Ovary (tissue), 7 donors: ENCODE measurements at regions not wholly inside any gene's neighbourhood (a gene's known extent, or its start where the extent isn't known, plus 50 kb on each side); places are given as distances from the start of the nearest gene placed in this dataset.

Source experiments
- DNase-seq, 5 donors: peaks; one replicate each; pipeline ENCODE4 v3.0.0-alpha.2; 2019 to 2020
- H3K27ac ChIP-seq, 2 donors: fragments of 200-600 bp; one replicate each; pipeline versions ENCODE4 v1.5.1 to v1.8.0; 2019 to 2022
- H3K27me3 ChIP-seq: fragments of 200-600 bp; one replicate; pipeline ENCODE4 v1.8.0; 2022
- H3K36me3 ChIP-seq: fragments of 200-600 bp; sonication (generic); one replicate; pipeline ENCODE4 v1.5.1; 2019
- H3K4me1 ChIP-seq: one replicate; pipeline ENCODE4 v1.8.1; 2013; ENCODE audit warnings: mild to moderate bottlenecking, moderate library complexity; ENCODE audit not compliant: insufficient read depth
- H3K4me3 ChIP-seq: fragments of 200-600 bp; sonication (generic); one replicate; pipeline ENCODE4 v1.5.1; 2017
- H3K9me3 ChIP-seq, 2 donors: fragments of 200-600 bp in 1 of 2; sonication (generic) in 1 of 2; one replicate each; pipeline versions ENCODE4 v1.5.1 to v1.8.1; 2013 to 2019; ENCODE audit warnings: mild to moderate bottlenecking in 1 of 2, moderate library complexity in 1 of 2
- EP300 ChIP-seq: sonication (generic); formaldehyde crosslinking; IDR thresholded peaks from one replicate; pipeline ENCODE4 v1.6.1; 2017; ENCODE audit warnings: antibody characterized with exemption
- POLR2A ChIP-seq: fragments of 450-650 bp; IDR thresholded peaks from one replicate; pipeline ENCODE4 v1.6.1; 2017; ENCODE audit warnings: antibody characterized with exemption, mild to moderate bottlenecking, moderate library complexity
- WGBS, 3 donors: extraction: QIAGEN DNeasy Blood & Tissue Kit in 1 of 3; methylation state at CpG; one replicate each; pipeline versions ENCODE4 v1.1.5 to v1.1.7; 2013 to 2017; 5-methylcytosine and 5-hydroxymethylcytosine counted together
- intact Hi-C, 4 donors: fragments of 100-400 bp; cut with DNase I; formaldehyde crosslinking; loops; one replicate each; pipeline versions ENCODE4 v1.11.0 to v1.15.1; 2022 to 2023
- TF ChIP-seq, protein P1 (sequence below), 3 donors: fragments of 450-650 bp in 2 of 3; fragments of 200-600 bp in 1 of 3; IDR thresholded peaks; one replicate each; pipeline versions ENCODE4 v1.5.1 to v1.8.0; 2016 to 2022; ENCODE audit warnings: antibody characterized with exemption in 3 of 3, mild to moderate bottlenecking in 1 of 3
- donor health status: DM: no; HTN: no; CAD: no; lungs with moderate emphysema.
- donor health status: DM: no; HTN: no; CAD: no.
- donor health status: Bipolar disorder and iron deficiency.
- donor health status: DM: no; HTN: no; CAD: no.
- donor health status: DM: yes; HTN: yes; CAD: no.

- 94 to 96% (median 94%) methylated on average over 7 of the region's 7 CpGs for WGBS, 3 donors
- DNase-seq = no peak
- H3K4me1 ChIP-seq = no peaks in the 10 kb centered on the region
These were observed 421.5 kb downstream of the FUT8 start for GRCh38 chr14:65834051-65834450.

GRCh38 chr14:65834812-65835211 is 422.3 kb downstream of the FUT8 start:
- Histone ChIP-seq H3K9me3 (peaks cover 0 to 4% of the 10 kb centered on the region in 2 donors), H3K4me1 (no peaks in the 10 kb centered on the region), H3K36me3 (no peaks in the 10 kb centered on the region), H3K27me3 (no peaks in the 10 kb centered on the region), H3K4me3 (no peak overlapping the region), H3K27ac (no peak overlapping the region)
- DNase-seq = no peak
- intact Hi-C loops = no loop called here
- WGBS, 3 donors = 96 to 98% (median 98%) methylated on average over 6 of the region's 6 CpGs
- TF ChIP-seq POLR2A (no peak), EP300 (no peak)
- TF ChIP-seq, protein P1, sequence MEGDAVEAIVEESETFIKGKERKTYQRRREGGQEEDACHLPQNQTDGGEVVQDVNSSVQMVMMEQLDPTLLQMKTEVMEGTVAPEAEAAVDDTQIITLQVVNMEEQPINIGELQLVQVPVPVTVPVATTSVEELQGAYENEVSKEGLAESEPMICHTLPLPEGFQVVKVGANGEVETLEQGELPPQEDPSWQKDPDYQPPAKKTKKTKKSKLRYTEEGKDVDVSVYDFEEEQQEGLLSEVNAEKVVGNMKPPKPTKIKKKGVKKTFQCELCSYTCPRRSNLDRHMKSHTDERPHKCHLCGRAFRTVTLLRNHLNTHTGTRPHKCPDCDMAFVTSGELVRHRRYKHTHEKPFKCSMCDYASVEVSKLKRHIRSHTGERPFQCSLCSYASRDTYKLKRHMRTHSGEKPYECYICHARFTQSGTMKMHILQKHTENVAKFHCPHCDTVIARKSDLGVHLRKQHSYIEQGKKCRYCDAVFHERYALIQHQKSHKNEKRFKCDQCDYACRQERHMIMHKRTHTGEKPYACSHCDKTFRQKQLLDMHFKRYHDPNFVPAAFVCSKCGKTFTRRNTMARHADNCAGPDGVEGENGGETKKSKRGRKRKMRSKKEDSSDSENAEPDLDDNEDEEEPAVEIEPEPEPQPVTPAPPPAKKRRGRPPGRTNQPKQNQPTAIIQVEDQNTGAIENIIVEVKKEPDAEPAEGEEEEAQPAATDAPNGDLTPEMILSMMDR (IDR thresholded peaks at IDR 0.05) = no peak

More at GRCh38 chr14:65834051-65834450, 421.5 kb downstream of the FUT8 start:
- Histone ChIP-seq H3K9me3 (peaks cover 0 to 4% of the 10 kb centered on the region in 2 donors), H3K4me3 (no peak overlapping the region), H3K27me3 (no peaks in the 10 kb centered on the region), H3K27ac (no peak overlapping the region), H3K36me3 (no peaks in the 10 kb centered on the region)
- intact Hi-C loops = no loop called here
- TF ChIP-seq EP300 (no peak), POLR2A (no peak)
- TF ChIP-seq, protein P1 (IDR thresholded peaks at IDR 0.05) = no peak

DNA sequence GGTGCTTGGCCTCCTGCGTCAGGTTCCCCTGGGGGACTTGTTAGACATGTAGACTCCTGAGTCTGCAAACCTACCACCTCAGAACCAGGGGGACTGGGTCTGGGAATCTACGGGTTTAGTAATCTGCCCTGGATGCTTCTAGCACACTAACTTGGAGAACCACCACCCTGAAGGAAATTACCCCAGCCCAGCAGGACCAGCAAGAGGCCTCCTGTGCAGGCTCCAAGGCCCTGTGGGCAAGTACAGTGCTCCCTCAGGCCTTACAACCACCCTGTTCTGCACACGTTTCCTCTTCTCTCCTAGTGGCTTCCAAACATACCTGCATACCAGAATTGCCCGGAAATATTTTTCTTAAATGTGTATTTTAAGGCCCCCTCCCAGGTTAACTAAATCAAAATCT is 423.0 kb downstream of the FUT8 start:
- 90 to 97% (median 95%) methylated on average over 4 of the region's 4 CpGs for WGBS, 3 donors
- intact Hi-C loops = no loop called here
- Histone ChIP-seq H3K4me3 (no peak overlapping the region), H3K27me3 (no peaks in the 10 kb centered on the region), H3K27ac (no peak overlapping the region), H3K36me3 (no peaks in the 10 kb centered on the region), H3K9me3 (peaks cover 0 to 4% of the 10 kb centered on the region in 2 donors), H3K4me1 (no peaks in the 10 kb centered on the region)
- DNase-seq = no peak
- TF ChIP-seq POLR2A (no peak), EP300 (no peak)
- TF ChIP-seq, protein P1 (IDR thresholded peaks at IDR 0.05) = no peak

DNA sequence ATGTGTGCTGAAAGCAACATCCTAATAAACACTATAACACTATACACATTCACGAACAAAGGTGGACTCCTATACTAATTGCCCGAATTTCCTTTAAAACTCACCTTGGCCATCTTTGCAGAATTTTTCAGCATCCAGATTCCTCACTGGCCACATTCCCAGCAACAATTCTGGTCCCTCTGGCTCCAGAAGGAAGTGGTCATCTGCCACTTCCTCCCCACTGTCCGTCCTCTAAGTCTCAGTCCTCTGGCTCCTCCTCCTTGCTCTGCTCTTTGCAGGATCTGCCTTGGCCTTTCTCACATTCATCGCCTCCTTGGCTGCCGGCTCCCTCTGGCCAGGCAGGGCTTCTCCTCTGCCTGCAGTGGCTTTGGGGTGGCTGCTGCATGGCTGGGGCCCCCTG is 426.0 kb downstream of the FUT8 start:
- H3K27me3 ChIP-seq = no peaks in the 10 kb centered on the region
- H3K9me3 ChIP-seq = peaks cover 0 to 4% of the 10 kb centered on the region in 2 donors
- no peaks in the 10 kb centered on the region for H3K4me1 ChIP-seq
- no peak overlapping the region for H3K4me3 ChIP-seq
- TF ChIP-seq POLR2A (no peak), EP300 (no peak)
- intact Hi-C loops = no loop called here
- no peak overlapping the region for H3K27ac ChIP-seq
- no peaks in the 10 kb centered on the region for H3K36me3 ChIP-seq
- DNase-seq = no peak
- 83 to 86% (median 84%) methylated on average over 5 of the region's 5 CpGs for WGBS, 3 donors

- no peak overlapping the region for H3K4me3 ChIP-seq
- 68 to 75% (median 70%) methylated on average over 6 of the region's 6 CpGs for WGBS, 3 donors
These were observed 427.7 kb downstream of the FUT8 start for GRCh38 chr14:65840118-65840751.

More at GRCh38 chr14:65840118-65840751, 427.7 kb downstream of the FUT8 start:
- intact Hi-C loops = no loop called here
- Histone ChIP-seq H3K4me1 (no peaks in the 10 kb centered on the region), H3K9me3 (peaks cover 0 to 4% of the 10 kb centered on the region in 2 donors), H3K27ac (no peak overlapping the region), H3K27me3 (no peaks in the 10 kb centered on the region), H3K36me3 (no peaks in the 10 kb centered on the region)
- TF ChIP-seq EP300 (no peak), POLR2A (no peak)
- TF ChIP-seq, protein P1 (IDR thresholded peaks at IDR 0.05) = no peak
- no peak for DNase-seq
